ENCODE measurements at regions not wholly inside any gene's neighbourhood (a gene's known extent, or its start where the extent isn't known, plus 50 kb on each side); places are given as distances from the start of the nearest gene placed in this dataset.

- H3K36me3 Mint-ChIP-seq (ENCODE audit: unreplicated experiment), result peaks cover 10% of the 10 kb centered on the region
- no peaks in the 10 kb centered on the region for H3K27me3 Mint-ChIP-seq (ENCODE audit: unreplicated experiment)
- no peak overlapping the region for H3K4me3 Mint-ChIP-seq (ENCODE audit: unreplicated experiment)
- no peaks in the 10 kb centered on the region for H3K4me1 Mint-ChIP-seq (ENCODE audit: low read depth, unreplicated experiment)
- DNase-seq, result no peak
- no peak overlapping the region for H3K27ac Mint-ChIP-seq (ENCODE audit: unreplicated experiment)
- peaks cover 6% of the 10 kb centered on the region for H3K9me3 Mint-ChIP-seq (ENCODE audit: unreplicated experiment)
- no peak for TF ChIP-seq CTCF (IDR thresholded peaks at IDR 0.05; ENCODE audit: partially characterized antibody, unreplicated experiment)
Measured at GRCh38 chr7:42550706-42551470, 313.9 kb upstream of the GLI3 start.

GRCh38 chr7:42549866-42550485 lies 313.0 kb upstream of the GLI3 start:
- Mint-ChIP-seq H3K9me3 (ENCODE audit: unreplicated experiment) (peaks cover 2% of the 10 kb centered on the region), H3K4me3 (ENCODE audit: unreplicated experiment) (no peak overlapping the region), H3K4me1 (ENCODE audit: low read depth, unreplicated experiment) (no peaks in the 10 kb centered on the region), H3K36me3 (ENCODE audit: unreplicated experiment) (peaks cover 10% of the 10 kb centered on the region), H3K27ac (ENCODE audit: unreplicated experiment) (no peak overlapping the region), H3K27me3 (ENCODE audit: unreplicated experiment) (no peaks in the 10 kb centered on the region)
- DNase-seq, result no peak
- no peak for TF ChIP-seq CTCF (IDR thresholded peaks at IDR 0.05; ENCODE audit: partially characterized antibody, unreplicated experiment)

GRCh38 chr7:42548816-42549611 lies 312.0 kb upstream of the GLI3 start:
- Mint-ChIP-seq H3K4me3 (ENCODE audit: unreplicated experiment) (no peak overlapping the region), H3K27ac (ENCODE audit: unreplicated experiment) (no peak overlapping the region), H3K27me3 (ENCODE audit: unreplicated experiment) (no peaks in the 10 kb centered on the region), H3K36me3 (ENCODE audit: unreplicated experiment) (peaks cover 8% of the 10 kb centered on the region), H3K9me3 (ENCODE audit: unreplicated experiment) (peaks cover 2% of the 10 kb centered on the region), H3K4me1 (ENCODE audit: low read depth, unreplicated experiment) (no peaks in the 10 kb centered on the region)
- no peak for TF ChIP-seq CTCF (IDR thresholded peaks at IDR 0.05; ENCODE audit: partially characterized antibody, unreplicated experiment)
- DNase-seq, result no peak

GRCh38 chr7:42545049-42545724 lies 308.2 kb upstream of the GLI3 start:
- no peak overlapping the region for H3K4me3 Mint-ChIP-seq (ENCODE audit: unreplicated experiment)
- no peak for TF ChIP-seq CTCF (IDR thresholded peaks at IDR 0.05; ENCODE audit: partially characterized antibody, unreplicated experiment)
- H3K27ac Mint-ChIP-seq (ENCODE audit: unreplicated experiment), result no peak overlapping the region

More at GRCh38 chr7:42545049-42545724, 308.2 kb upstream of the GLI3 start:
- Mint-ChIP-seq H3K27me3 (ENCODE audit: unreplicated experiment) (no peaks in the 10 kb centered on the region), H3K9me3 (ENCODE audit: unreplicated experiment) (peaks cover 7% of the 10 kb centered on the region), H3K4me1 (ENCODE audit: low read depth, unreplicated experiment) (no peaks in the 10 kb centered on the region), H3K36me3 (ENCODE audit: unreplicated experiment) (peaks cover 6% of the 10 kb centered on the region)
- DNase-seq, result no peak
